SU-DHL-6 (cell line): ENCODE measurements at regions not wholly inside any gene's neighbourhood (a gene's known extent, or its start where the extent isn't known, plus 50 kb on each side); places are given as distances from the start of the nearest gene placed in this dataset.

Experiments
- H2AFZ ChIP-seq: fragments of 200-600 bp; sonication (generic); 2 replicates; pipeline ENCODE4 v1.6.1; 2014; ENCODE audit warnings: low read depth, mild to moderate bottlenecking, moderate library complexity, mixed read lengths, antibody characterized with exemption, low read length; ENCODE audit not compliant: severe bottlenecking
- H3F3A ChIP-seq: fragments of 200-600 bp; shearing (Covaris generic); 2 replicates; pipeline ENCODE4 v1.6.0; 2016; ENCODE audit warnings: antibody characterized with exemption, mild to moderate bottlenecking; ENCODE audit not compliant: insufficient read depth
- H3K27ac ChIP-seq: fragments of 200-600 bp; sonication (generic); 2 replicates; pipeline ENCODE4 v1.5.1; 2016; ENCODE audit warnings: low read depth, mild to moderate bottlenecking, low read length, moderate library complexity, mixed read lengths
- H3K27me3 ChIP-seq: fragments of 200-600 bp; sonication (generic), shearing (Covaris generic); 2 replicates; pipeline ENCODE4 v1.6.0; 2014; ENCODE audit warnings: mild to moderate bottlenecking, low read length
- H3K36me3 ChIP-seq: fragments of 200-600 bp; sonication (generic); 2 replicates; pipeline ENCODE4 v1.6.1; 2014; ENCODE audit warnings: mild to moderate bottlenecking, low read length, mixed read lengths
- H3K4me2 ChIP-seq: fragments of 300-600, 200-600 bp; shearing (Covaris generic), sonication (generic); 2 replicates; pipeline ENCODE4 v1.6.0; 2014; ENCODE audit warnings: low read length, low read depth, mild to moderate bottlenecking; ENCODE audit not compliant: poor library complexity, severe bottlenecking
- H3K4me3 ChIP-seq: fragments of 200-600 bp; sonication (generic); 2 replicates; pipeline ENCODE4 v1.5.1; 2014; ENCODE audit warnings: antibody characterized with exemption, low read length, mild to moderate bottlenecking, mixed read lengths; ENCODE audit not compliant: insufficient read depth, poor library complexity, severe bottlenecking
- H3K79me2 ChIP-seq: fragments of 200-600 bp; sonication (generic); 2 replicates; pipeline ENCODE4 v1.6.1; 2014; ENCODE audit warnings: mild to moderate bottlenecking, low read length, moderate library complexity; ENCODE audit not compliant: insufficient read depth
- H3K9ac ChIP-seq: fragments of 200-600 bp; sonication (generic); 2 replicates; pipeline ENCODE4 v1.7.0; 2014; ENCODE audit warnings: mild to moderate bottlenecking, low read length
- H3K9me2 ChIP-seq: fragments of 200-600 bp; sonication (generic); replicated peaks from 2 replicates; pipeline ENCODE4 v1.6.1; 2014; ENCODE audit warnings: low read length; ENCODE audit not compliant: insufficient read depth
- H3K9me3 ChIP-seq: fragments of 200-600 bp; sonication (generic); 2 replicates; pipeline ENCODE4 v1.6.1; 2014; ENCODE audit warnings: low read length, mixed read lengths; ENCODE audit not compliant: insufficient read depth
- H4K20me1 ChIP-seq: fragments of 200-600 bp; sonication (generic); 2 replicates; pipeline ENCODE4 v1.6.1; 2014; ENCODE audit warnings: low read depth, mild to moderate bottlenecking, antibody characterized with exemption, low read length, moderate library complexity, mixed read lengths
- EZH2phosphoT487 ChIP-seq: fragments of 200-600 bp; sonication (generic), shearing (Covaris generic); conservative IDR thresholded peaks from 2 replicates; pipeline ENCODE4 v1.6.1; 2018; ENCODE audit warnings: mild to moderate bottlenecking, antibody characterized with exemption, low read length, moderate library complexity, mixed read lengths
- TF ChIP-seq, protein P1 (sequence below): fragments of 200-600 bp; sonication (generic); IDR thresholded peaks from one replicate; pipeline ENCODE4 v1.5.1; 2017; ENCODE audit warnings: antibody characterized with exemption, mild to moderate bottlenecking, low read length, moderate library complexity; ENCODE audit not compliant: insufficient read depth, poor library complexity, severe bottlenecking

GRCh38 chr1:245059806-245060424 is 94.9 kb upstream of the KIF26B start:
- H3K27ac ChIP-seq: no peak overlapping the region
- no peaks in the 10 kb centered on the region for H3K36me3 ChIP-seq
- H3K27me3 ChIP-seq: no peaks in the 10 kb centered on the region
- no peaks in the 10 kb centered on the region for H3K9me2 ChIP-seq
- H3K79me2 ChIP-seq: no peaks in the 10 kb centered on the region
- H3K4me2 ChIP-seq: no peak overlapping the region
- no peaks in the 10 kb centered on the region for H4K20me1 ChIP-seq
- no peaks in the 10 kb centered on the region for H3K9me3 ChIP-seq
- H3F3A ChIP-seq: no peaks in the 10 kb centered on the region
- H3K9ac ChIP-seq: no peak overlapping the region
- H2AFZ ChIP-seq: no peak overlapping the region
- TF ChIP-seq, protein P1, sequence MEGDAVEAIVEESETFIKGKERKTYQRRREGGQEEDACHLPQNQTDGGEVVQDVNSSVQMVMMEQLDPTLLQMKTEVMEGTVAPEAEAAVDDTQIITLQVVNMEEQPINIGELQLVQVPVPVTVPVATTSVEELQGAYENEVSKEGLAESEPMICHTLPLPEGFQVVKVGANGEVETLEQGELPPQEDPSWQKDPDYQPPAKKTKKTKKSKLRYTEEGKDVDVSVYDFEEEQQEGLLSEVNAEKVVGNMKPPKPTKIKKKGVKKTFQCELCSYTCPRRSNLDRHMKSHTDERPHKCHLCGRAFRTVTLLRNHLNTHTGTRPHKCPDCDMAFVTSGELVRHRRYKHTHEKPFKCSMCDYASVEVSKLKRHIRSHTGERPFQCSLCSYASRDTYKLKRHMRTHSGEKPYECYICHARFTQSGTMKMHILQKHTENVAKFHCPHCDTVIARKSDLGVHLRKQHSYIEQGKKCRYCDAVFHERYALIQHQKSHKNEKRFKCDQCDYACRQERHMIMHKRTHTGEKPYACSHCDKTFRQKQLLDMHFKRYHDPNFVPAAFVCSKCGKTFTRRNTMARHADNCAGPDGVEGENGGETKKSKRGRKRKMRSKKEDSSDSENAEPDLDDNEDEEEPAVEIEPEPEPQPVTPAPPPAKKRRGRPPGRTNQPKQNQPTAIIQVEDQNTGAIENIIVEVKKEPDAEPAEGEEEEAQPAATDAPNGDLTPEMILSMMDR: no peak
- no peak for TF ChIP-seq EZH2phosphoT487
- H3K4me3 ChIP-seq: no peak overlapping the region

GRCh38 chr1:245058882-245059281 is 95.9 kb upstream of the KIF26B start:
- H2AFZ ChIP-seq: no peak overlapping the region
- H3K36me3 ChIP-seq: no peaks in the 10 kb centered on the region
- H3K9ac ChIP-seq: no peak overlapping the region
- TF ChIP-seq, protein P1: no peak
- TF ChIP-seq EZH2phosphoT487: no peak
- no peaks in the 10 kb centered on the region for H3K79me2 ChIP-seq
- no peaks in the 10 kb centered on the region for H3K9me3 ChIP-seq
- H3K4me3 ChIP-seq: no peak overlapping the region
- H4K20me1 ChIP-seq: no peaks in the 10 kb centered on the region
- no peak overlapping the region for H3K4me2 ChIP-seq
- H3K9me2 ChIP-seq: no peaks in the 10 kb centered on the region
- no peak overlapping the region for H3K27ac ChIP-seq
- H3F3A ChIP-seq: no peaks in the 10 kb centered on the region
- no peaks in the 10 kb centered on the region for H3K27me3 ChIP-seq

GRCh38 chr1:245058436-245058835 is 96.3 kb upstream of the KIF26B start:
- no peaks in the 10 kb centered on the region for H3K36me3 ChIP-seq
- no peak overlapping the region for H3K9ac ChIP-seq
- no peaks in the 10 kb centered on the region for H3F3A ChIP-seq
- H3K27ac ChIP-seq: no peak overlapping the region
- H3K9me2 ChIP-seq: no peaks in the 10 kb centered on the region
- no peaks in the 10 kb centered on the region for H3K27me3 ChIP-seq
- H3K4me2 ChIP-seq: no peak overlapping the region
- H3K79me2 ChIP-seq: no peaks in the 10 kb centered on the region
- H4K20me1 ChIP-seq: no peaks in the 10 kb centered on the region
- TF ChIP-seq, protein P1: no peak
- no peak for TF ChIP-seq EZH2phosphoT487
- no peak overlapping the region for H2AFZ ChIP-seq
- no peak overlapping the region for H3K4me3 ChIP-seq
- H3K9me3 ChIP-seq: no peaks in the 10 kb centered on the region
